GM23338 (cell line): ENCODE measurements at regions not wholly inside any gene's neighbourhood (a gene's known extent, or its start where the extent isn't known, plus 50 kb on each side); places are given as distances from the start of the nearest gene placed in this dataset.

ENCODE experiments used
- CREB1 ChIP-seq: fragments of 250-450 bp; sonication (Bioruptor Pico); IDR thresholded peaks from 2 replicates; pipeline ENCODE4 v1.5.0; 2020; ENCODE audit warnings: low read depth, mild to moderate bottlenecking, moderate library complexity
- EZH2 ChIP-seq: fragments of 200-600 bp; sonication (generic); IDR thresholded peaks from one replicate; pipeline ENCODE4 v1.8.0; 2017; ENCODE audit warnings: antibody characterized with exemption, mild to moderate bottlenecking, low read depth; ENCODE audit not compliant: unreplicated experiment
- POLR2AphosphoS5 ChIP-seq: IDR thresholded peaks from 2 replicates; pipeline ENCODE4 v1.6.1; 2016; ENCODE audit warnings: antibody characterized with exemption, low read depth
- TF ChIP-seq, protein P1 (sequence below), 2 experiments: fragments of 200-600 bp in 1 of 2; sonication (generic) in 1 of 2; conservative IDR thresholded peaks; 2 replicates each; pipeline versions ENCODE4 v1.5.1 to v1.6.1; 2016 to 2017; ENCODE audit warnings: antibody characterized with exemption in 2 of 2, low read depth in 2 of 2, mild to moderate bottlenecking in 2 of 2, moderate library complexity in 1 of 2
- TF ChIP-seq, protein P2 (sequence below): IDR thresholded peaks from 2 replicates; pipeline ENCODE4 v1.6.1; 2016; ENCODE audit warnings: antibody characterized with exemption
- TF ChIP-seq, protein P3 (sequence below): fragments of 250-450 bp; sonication (Bioruptor Pico); IDR thresholded peaks from 2 replicates; pipeline ENCODE4 v1.5.0; 2020; ENCODE audit warnings: mild to moderate bottlenecking, moderate library complexity

DNA sequence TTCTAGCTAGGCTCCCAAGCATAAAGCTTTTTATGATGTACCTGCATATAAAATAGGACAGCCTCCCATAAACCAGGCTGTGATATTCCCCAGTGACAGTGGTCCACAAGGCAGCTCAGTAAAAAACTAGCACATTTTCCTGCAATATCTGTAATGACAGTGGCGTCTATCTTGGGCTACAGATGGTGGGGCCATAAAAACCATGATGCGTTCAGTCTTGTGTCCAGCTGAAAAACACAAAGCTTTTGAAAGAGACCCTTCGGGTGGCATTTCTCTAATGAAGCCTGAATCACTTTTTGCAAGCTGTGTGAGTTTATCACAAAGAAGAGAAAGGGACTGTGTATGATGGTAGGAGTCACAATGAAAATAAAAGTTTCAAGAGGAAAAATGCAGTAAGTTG lies 183.5 kb downstream of the DSC3 start:
- TF ChIP-seq EZH2, result no peak
- TF ChIP-seq, protein P1, sequence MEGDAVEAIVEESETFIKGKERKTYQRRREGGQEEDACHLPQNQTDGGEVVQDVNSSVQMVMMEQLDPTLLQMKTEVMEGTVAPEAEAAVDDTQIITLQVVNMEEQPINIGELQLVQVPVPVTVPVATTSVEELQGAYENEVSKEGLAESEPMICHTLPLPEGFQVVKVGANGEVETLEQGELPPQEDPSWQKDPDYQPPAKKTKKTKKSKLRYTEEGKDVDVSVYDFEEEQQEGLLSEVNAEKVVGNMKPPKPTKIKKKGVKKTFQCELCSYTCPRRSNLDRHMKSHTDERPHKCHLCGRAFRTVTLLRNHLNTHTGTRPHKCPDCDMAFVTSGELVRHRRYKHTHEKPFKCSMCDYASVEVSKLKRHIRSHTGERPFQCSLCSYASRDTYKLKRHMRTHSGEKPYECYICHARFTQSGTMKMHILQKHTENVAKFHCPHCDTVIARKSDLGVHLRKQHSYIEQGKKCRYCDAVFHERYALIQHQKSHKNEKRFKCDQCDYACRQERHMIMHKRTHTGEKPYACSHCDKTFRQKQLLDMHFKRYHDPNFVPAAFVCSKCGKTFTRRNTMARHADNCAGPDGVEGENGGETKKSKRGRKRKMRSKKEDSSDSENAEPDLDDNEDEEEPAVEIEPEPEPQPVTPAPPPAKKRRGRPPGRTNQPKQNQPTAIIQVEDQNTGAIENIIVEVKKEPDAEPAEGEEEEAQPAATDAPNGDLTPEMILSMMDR (conservative IDR thresholded peaks at IDR 0.05; ENCODE audit: low read depth in 2 of 2), result no peak
- TF ChIP-seq CREB1 (CRISPR knock-in tag), result no peak
- TF ChIP-seq POLR2AphosphoS5, result no peak
- TF ChIP-seq, protein P2, sequence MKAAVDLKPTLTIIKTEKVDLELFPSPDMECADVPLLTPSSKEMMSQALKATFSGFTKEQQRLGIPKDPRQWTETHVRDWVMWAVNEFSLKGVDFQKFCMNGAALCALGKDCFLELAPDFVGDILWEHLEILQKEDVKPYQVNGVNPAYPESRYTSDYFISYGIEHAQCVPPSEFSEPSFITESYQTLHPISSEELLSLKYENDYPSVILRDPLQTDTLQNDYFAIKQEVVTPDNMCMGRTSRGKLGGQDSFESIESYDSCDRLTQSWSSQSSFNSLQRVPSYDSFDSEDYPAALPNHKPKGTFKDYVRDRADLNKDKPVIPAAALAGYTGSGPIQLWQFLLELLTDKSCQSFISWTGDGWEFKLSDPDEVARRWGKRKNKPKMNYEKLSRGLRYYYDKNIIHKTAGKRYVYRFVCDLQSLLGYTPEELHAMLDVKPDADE, result no peak
- TF ChIP-seq, protein P3, sequence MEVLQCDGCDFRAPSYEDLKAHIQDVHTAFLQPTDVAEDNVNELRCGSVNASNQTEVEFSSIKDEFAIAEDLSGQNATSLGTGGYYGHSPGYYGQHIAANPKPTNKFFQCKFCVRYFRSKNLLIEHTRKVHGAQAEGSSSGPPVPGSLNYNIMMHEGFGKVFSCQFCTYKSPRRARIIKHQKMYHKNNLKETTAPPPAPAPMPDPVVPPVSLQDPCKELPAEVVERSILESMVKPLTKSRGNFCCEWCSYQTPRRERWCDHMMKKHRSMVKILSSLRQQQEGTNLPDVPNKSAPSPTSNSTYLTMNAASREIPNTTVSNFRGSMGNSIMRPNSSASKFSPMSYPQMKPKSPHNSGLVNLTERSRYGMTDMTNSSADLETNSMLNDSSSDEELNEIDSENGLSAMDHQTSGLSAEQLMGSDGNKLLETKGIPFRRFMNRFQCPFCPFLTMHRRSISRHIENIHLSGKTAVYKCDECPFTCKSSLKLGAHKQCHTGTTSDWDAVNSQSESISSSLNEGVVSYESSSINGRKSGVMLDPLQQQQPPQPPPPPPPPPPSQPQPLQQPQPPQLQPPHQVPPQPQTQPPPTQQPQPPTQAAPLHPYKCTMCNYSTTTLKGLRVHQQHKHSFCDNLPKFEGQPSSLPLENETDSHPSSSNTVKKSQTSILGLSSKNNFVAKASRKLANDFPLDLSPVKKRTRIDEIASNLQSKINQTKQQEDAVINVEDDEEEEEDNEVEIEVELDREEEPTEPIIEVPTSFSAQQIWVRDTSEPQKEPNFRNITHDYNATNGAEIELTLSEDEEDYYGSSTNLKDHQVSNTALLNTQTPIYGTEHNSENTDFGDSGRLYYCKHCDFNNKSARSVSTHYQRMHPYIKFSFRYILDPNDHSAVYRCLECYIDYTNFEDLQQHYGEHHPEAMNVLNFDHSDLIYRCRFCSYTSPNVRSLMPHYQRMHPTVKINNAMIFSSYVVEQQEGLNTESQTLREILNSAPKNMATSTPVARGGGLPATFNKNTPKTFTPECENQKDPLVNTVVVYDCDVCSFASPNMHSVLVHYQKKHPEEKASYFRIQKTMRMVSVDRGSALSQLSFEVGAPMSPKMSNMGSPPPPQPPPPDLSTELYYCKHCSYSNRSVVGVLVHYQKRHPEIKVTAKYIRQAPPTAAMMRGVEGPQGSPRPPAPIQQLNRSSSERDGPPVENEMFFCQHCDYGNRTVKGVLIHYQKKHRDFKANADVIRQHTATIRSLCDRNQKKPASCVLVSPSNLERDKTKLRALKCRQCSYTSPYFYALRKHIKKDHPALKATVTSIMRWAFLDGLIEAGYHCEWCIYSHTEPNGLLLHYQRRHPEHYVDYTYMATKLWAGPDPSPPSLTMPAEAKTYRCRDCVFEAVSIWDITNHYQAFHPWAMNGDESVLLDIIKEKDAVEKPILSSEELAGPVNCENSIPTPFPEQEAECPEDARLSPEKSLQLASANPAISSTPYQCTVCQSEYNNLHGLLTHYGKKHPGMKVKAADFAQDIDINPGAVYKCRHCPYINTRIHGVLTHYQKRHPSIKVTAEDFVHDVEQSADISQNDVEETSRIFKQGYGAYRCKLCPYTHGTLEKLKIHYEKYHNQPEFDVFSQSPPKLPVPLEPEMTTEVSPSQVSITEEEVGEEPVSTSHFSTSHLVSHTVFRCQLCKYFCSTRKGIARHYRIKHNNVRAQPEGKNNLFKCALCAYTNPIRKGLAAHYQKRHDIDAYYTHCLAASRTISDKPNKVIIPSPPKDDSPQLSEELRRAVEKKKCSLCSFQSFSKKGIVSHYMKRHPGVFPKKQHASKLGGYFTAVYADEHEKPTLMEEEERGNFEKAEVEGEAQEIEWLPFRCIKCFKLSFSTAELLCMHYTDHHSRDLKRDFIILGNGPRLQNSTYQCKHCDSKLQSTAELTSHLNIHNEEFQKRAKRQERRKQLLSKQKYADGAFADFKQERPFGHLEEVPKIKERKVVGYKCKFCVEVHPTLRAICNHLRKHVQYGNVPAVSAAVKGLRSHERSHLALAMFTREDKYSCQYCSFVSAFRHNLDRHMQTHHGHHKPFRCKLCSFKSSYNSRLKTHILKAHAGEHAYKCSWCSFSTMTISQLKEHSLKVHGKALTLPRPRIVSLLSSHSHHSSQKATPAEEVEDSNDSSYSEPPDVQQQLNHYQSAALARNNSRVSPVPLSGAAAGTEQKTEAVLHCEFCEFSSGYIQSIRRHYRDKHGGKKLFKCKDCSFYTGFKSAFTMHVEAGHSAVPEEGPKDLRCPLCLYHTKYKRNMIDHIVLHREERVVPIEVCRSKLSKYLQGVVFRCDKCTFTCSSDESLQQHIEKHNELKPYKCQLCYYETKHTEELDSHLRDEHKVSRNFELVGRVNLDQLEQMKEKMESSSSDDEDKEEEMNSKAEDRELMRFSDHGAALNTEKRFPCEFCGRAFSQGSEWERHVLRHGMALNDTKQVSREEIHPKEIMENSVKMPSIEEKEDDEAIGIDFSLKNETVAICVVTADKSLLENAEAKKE, result no peak
